ENCODE measurements at regions not wholly inside any gene's neighbourhood (a gene's known extent, or its start where the extent isn't known, plus 50 kb on each side); places are given as distances from the start of the nearest gene placed in this dataset.

GRCh38 chr13:50115695-50116094, 100.5 kb downstream of the KCNRG start:
- no peak overlapping the region for H3K4me3 ChIP-seq (ENCODE audit: low read depth, low read length)
- TF ChIP-seq CTCF (IDR thresholded peaks at IDR 0.05; ENCODE audit: low read depth, low read length, missing control alignments), result no peak
- DNase-seq (ENCODE audit: low read depth), result no peak
- in situ Hi-C loops (cut with HindIII; ENCODE audit: low sequenced_read_pairs), result no loop called here

DNA sequence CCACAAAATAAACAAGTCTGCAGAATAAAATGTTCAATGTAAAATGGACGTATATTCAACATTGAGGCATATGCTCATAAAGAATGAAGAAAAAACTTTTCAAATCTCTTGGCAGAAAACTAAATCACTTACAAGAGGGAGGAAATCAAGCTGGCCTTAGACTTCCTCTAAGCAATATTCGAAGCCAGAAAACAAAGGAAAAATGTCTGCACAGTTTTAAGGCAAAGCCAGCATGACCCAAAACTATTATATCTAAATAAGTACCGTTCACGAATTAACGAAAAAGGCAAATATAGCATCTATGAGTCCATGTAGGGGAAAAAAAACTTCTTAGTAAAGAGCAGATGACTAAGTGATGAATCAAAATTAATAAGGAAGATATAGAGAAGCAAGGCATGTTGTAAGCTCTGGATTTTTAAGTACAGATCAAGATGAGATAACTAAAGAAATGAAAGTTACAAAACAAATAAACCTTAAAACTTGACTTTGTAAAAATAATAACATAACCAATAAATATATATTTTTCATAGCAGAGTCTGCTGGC, 101.3 kb downstream of the KCNRG start:
- no peak overlapping the region for H3K4me3 ChIP-seq (ENCODE audit: low read depth, low read length)
- DNase-seq (ENCODE audit: low read depth), result no peak
- no peak for TF ChIP-seq CTCF (IDR thresholded peaks at IDR 0.05; ENCODE audit: low read depth, low read length, missing control alignments)
- in situ Hi-C loops (cut with HindIII; ENCODE audit: low sequenced_read_pairs), result no loop called here

DNA sequence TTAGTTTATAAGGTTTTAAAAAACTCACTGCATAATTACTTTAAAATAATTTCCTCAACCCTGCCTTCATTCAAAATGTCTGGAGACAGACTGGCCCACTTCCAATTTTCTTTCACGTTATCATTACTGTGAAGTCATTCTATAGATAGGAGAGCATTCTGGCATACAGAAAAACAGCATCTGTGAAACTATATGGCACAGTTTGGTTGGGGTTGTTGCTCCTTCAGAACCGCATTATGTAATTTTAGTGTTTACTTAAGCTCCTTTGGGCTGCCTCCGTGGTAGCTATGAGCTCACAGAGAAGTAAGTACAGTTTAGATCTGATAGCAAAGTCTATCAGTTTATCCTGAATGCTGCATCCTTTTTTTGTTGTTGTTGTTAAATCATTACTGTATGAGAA, 104.3 kb downstream of the KCNRG start:
- no peak overlapping the region for H3K4me3 ChIP-seq (ENCODE audit: low read depth, low read length)
- in situ Hi-C loops (cut with HindIII; ENCODE audit: low sequenced_read_pairs), result no loop called here
- TF ChIP-seq CTCF (IDR thresholded peaks at IDR 0.05; ENCODE audit: low read depth, low read length, missing control alignments), result no peak
- DNase-seq (ENCODE audit: low read depth), result no peak

GRCh38 chr13:50122455-50122854, 107.2 kb downstream of the KCNRG start:
- H3K4me3 ChIP-seq (ENCODE audit: low read depth, low read length), result no peak overlapping the region
- DNase-seq (ENCODE audit: low read depth), result no peak
- in situ Hi-C loops (cut with HindIII; ENCODE audit: low sequenced_read_pairs), result no loop called here
- no peak for TF ChIP-seq CTCF (IDR thresholded peaks at IDR 0.05; ENCODE audit: low read depth, low read length, missing control alignments)

GRCh38 chr13:50123002-50123401, 107.8 kb downstream of the KCNRG start:
- peak overlapping the region; percentile 62 for H3K4me3 ChIP-seq (ENCODE audit: low read depth, low read length)
- in situ Hi-C loops (cut with HindIII; ENCODE audit: low sequenced_read_pairs), result no loop called here
- DNase-seq (ENCODE audit: low read depth), result no peak
- TF ChIP-seq CTCF (IDR thresholded peaks at IDR 0.05; ENCODE audit: low read depth, low read length, missing control alignments), result no peak

- TF ChIP-seq CTCF (IDR thresholded peaks at IDR 0.05; ENCODE audit: low read depth, low read length, missing control alignments), result no peak
- peak overlapping the region; percentile 62 for H3K4me3 ChIP-seq (ENCODE audit: low read depth, low read length)
- in situ Hi-C loops (cut with HindIII; ENCODE audit: low sequenced_read_pairs), result no loop called here
- DNase-seq (ENCODE audit: low read depth), result no peak
Observed at GRCh38 chr13:50123515-50123861, 108.2 kb downstream of the KCNRG start.

Measured in astrocyte of the cerebellum (primary cell).